Globus pallidus (tissue), 1 donor: ENCODE measurements at regions not wholly inside any gene's neighbourhood (a gene's known extent, or its start where the extent isn't known, plus 50 kb on each side); places are given as distances from the start of the nearest gene placed in this dataset.
"Not testable (repeated sequence)": the region's sequence is repeated elsewhere in the genome, so short reads cannot be mapped to it uniquely, and the experiment has no call there.

ENCODE experiments used
- DNase-seq: peaks from one replicate; pipeline ENCODE4 v3.0.0-alpha.2; 2015; ENCODE audit warnings: low spot score

- DNase-seq, result peak; percentile 13
Measured at GRCh38 chr7:153193144-153193595, 433.6 kb downstream of the ACTR3B start.

- no peak for DNase-seq
Measured at GRCh38 chr7:153217032-153217431, 457.5 kb downstream of the ACTR3B start.

- DNase-seq, result no peak
Measured at GRCh38 chr7:153224890-153225289, 465.3 kb downstream of the ACTR3B start.

- DNase-seq, result not testable (repeated sequence)
Measured at GRCh38 chr7:153245136-153245535, 485.6 kb downstream of the ACTR3B start.

GRCh38 chr7:153245809-153246208 is 486.3 kb downstream of the ACTR3B start:
- no peak for DNase-seq

GRCh38 chr7:153247926-153248325 is 488.4 kb downstream of the ACTR3B start:
- no peak for DNase-seq

- no peak for DNase-seq
Measured at GRCh38 chr7:153258686-153259085, 499.1 kb downstream of the ACTR3B start.

GRCh38 chr7:153276394-153276793 is 516.8 kb downstream of the ACTR3B start:
- DNase-seq, result no peak

- DNase-seq, result no peak
Measured at GRCh38 chr7:153286763-153287162, 527.2 kb downstream of the ACTR3B start.

- no peak for DNase-seq
Measured at GRCh38 chr7:153290066-153290465, 530.5 kb downstream of the ACTR3B start.

GRCh38 chr7:153297141-153297540 is 537.6 kb downstream of the ACTR3B start:
- DNase-seq, result no peak

GRCh38 chr7:153301936-153302335 is 542.4 kb downstream of the ACTR3B start:
- no peak for DNase-seq

GRCh38 chr7:153320005-153320404 is 560.5 kb downstream of the ACTR3B start:
- DNase-seq, result no peak

GRCh38 chr7:153320681-153321080 is 561.1 kb downstream of the ACTR3B start:
- DNase-seq, result no peak

GRCh38 chr7:153322991-153323390 is 563.4 kb downstream of the ACTR3B start:
- no peak for DNase-seq

GRCh38 chr7:153324094-153324493 is 564.5 kb downstream of the ACTR3B start:
- no peak for DNase-seq

- no peak for DNase-seq
Measured at GRCh38 chr7:153327683-153328082, 568.1 kb downstream of the ACTR3B start.

- no peak for DNase-seq
Measured at GRCh38 chr7:153331427-153331826, 571.9 kb downstream of the ACTR3B start.

- no peak for DNase-seq
Measured at GRCh38 chr7:153354071-153354470, 594.5 kb downstream of the ACTR3B start.

- no peak for DNase-seq
Measured at GRCh38 chr7:153370092-153370491, 610.5 kb downstream of the ACTR3B start.

- no peak for DNase-seq
Measured at GRCh38 chr7:153380636-153381035, 621.1 kb downstream of the ACTR3B start.

- DNase-seq, result peak; percentile 33
Measured at GRCh38 chr7:153381275-153382040, 621.9 kb downstream of the ACTR3B start.

- no peak for DNase-seq
Measured at GRCh38 chr7:153382641-153383101, 623.1 kb downstream of the ACTR3B start.

GRCh38 chr7:153383781-153384180 is 624.2 kb downstream of the ACTR3B start:
- DNase-seq, result no peak
